Fibroblast of mammary gland (primary cell): ENCODE measurements at regions not wholly inside any gene's neighbourhood (a gene's known extent, or its start where the extent isn't known, plus 50 kb on each side); places are given as distances from the start of the nearest gene placed in this dataset.
A peak's percentile ranks its signal among the peaks of the same experiment; 100 is the strongest.

ENCODE experiments used
- DNase-seq: peaks from one replicate; pipeline ENCODE4 v3.0.0-alpha.2; 2010; ENCODE audit warnings: low read depth
- H3K4me3 ChIP-seq: 2 replicates; pipeline ENCODE4 v1.5.1; 2011; ENCODE audit warnings: low read depth, mild to moderate bottlenecking, low read length, moderate library complexity; ENCODE audit not compliant: control insufficient read depth
- TF ChIP-seq, protein P1 (sequence below): conservative IDR thresholded peaks from 2 replicates; pipeline ENCODE4 v1.5.1; 2011; ENCODE audit warnings: low read depth, low read length, inconsistent platforms; ENCODE audit not compliant: control insufficient read depth, insufficient read depth

DNA sequence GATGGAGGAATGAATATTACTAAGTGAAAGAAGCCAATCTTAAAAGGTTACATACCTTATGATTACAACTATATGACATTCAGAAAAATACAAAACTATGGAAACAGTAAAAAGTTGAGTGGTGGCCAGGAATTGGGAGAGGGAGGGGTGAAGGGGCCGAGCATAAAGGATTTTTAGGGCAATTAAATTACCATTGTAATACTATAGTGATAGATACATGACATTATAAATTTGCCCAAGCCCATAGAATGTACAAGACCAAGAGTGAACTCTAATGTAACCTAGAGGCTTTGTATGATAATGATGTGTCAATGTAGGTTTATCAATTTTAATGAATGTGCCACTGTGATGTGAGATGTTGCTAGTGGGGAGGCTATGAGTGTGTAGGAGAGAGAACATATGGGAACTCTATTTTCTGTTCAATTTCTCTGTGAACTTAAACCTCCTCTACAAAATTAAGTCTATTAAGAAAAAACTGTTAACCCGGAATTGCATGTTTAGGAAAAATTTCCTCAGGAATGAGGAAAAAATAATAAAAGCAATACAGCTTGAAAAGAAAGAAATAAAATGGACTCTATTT lies 541.9 kb upstream of the UBE2E2 start:
- TF ChIP-seq, protein P1, sequence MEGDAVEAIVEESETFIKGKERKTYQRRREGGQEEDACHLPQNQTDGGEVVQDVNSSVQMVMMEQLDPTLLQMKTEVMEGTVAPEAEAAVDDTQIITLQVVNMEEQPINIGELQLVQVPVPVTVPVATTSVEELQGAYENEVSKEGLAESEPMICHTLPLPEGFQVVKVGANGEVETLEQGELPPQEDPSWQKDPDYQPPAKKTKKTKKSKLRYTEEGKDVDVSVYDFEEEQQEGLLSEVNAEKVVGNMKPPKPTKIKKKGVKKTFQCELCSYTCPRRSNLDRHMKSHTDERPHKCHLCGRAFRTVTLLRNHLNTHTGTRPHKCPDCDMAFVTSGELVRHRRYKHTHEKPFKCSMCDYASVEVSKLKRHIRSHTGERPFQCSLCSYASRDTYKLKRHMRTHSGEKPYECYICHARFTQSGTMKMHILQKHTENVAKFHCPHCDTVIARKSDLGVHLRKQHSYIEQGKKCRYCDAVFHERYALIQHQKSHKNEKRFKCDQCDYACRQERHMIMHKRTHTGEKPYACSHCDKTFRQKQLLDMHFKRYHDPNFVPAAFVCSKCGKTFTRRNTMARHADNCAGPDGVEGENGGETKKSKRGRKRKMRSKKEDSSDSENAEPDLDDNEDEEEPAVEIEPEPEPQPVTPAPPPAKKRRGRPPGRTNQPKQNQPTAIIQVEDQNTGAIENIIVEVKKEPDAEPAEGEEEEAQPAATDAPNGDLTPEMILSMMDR: no peak
- no peak overlapping the region for H3K4me3 ChIP-seq
- no peak for DNase-seq

GRCh38 chr3:22665528-22665927 lies 537.6 kb upstream of the UBE2E2 start:
- no peak for DNase-seq
- TF ChIP-seq, protein P1: no peak
- no peak overlapping the region for H3K4me3 ChIP-seq

DNA sequence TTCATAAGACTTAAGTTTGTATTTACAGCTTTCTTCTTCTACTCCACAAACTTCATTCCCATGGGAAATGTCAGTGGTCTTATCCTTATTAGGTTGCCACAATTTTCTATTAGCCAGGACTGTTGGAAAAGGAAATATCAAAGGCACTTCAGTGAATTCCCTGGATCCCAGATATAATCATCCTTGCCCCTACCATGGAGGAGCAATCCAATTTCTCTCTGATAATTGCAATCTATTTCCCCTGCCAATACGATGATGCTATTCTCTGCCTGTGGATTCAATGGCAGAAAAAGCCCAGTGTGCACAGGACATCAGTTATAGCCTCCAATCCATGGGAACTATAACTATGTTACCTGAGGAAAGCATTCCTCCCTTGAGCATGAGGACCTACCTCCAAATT lies 536.4 kb upstream of the UBE2E2 start:
- DNase-seq: no peak
- no peak overlapping the region for H3K4me3 ChIP-seq
- TF ChIP-seq, protein P1: no peak

DNA sequence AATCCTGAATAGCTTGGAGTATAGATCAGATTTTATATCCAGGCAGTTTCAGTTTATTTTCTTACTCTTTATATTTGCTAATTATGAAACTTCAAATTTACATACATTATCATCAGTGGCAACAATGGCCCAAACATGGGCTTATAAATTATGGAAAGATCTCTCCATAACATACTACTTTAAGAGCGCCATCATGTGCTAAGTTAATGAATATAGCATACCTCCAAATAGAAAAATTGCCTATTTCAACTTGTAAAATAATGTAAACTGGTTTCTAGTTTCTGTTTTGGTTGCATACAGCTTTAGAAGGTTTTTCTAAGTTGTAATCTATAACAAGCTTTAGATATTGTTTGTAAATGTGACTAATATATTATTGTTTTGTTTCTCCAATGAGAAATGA lies 531.3 kb upstream of the UBE2E2 start:
- no peak overlapping the region for H3K4me3 ChIP-seq
- no peak for DNase-seq
- TF ChIP-seq, protein P1: no peak

DNA sequence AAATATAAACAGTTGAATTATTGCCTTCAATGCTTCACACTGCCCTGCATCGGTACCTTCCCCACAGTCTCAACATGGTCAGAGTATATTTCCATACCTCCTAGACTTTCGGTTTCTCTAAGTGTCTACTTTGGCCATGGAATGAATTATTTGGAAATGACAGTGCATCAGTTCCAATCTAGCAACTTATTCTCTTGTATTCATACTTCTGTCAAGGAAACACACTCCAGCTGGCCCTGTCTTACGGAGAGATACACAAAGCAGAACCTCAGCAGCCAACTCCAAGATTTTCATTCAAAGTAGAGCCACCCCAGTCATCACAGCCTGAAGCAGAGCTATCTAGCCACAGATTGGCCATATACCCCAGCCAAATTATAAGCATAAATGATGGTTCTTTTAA lies 518.4 kb upstream of the UBE2E2 start:
- TF ChIP-seq, protein P1: no peak
- H3K4me3 ChIP-seq: no peak overlapping the region
- no peak for DNase-seq

DNA sequence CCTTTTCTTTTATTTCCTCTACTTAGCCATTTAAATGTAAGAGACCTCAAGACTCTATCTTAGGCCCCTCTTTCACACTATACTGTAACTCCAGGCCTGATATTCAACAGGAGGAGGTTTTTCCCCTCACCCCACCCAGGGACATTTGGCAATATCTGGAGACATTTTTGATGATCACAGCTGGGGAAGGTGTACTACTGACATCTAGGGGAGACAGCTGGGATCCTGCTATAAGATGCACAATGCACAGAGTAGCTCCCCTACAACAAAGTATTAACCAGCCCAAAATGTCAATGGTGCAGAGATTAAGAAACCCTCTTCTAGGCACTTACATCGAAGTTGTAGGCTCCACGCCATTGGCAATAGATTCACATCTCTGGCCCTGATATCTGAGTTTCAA lies 517.5 kb upstream of the UBE2E2 start:
- peak; percentile 12 for DNase-seq
- H3K4me3 ChIP-seq: no peak overlapping the region
- TF ChIP-seq, protein P1: peak; percentile 51

GRCh38 chr3:22691407-22691806 lies 511.7 kb upstream of the UBE2E2 start:
- TF ChIP-seq, protein P1: no peak
- no peak overlapping the region for H3K4me3 ChIP-seq
- no peak for DNase-seq
